ENCODE measurements at regions not wholly inside any gene's neighbourhood (a gene's known extent, or its start where the extent isn't known, plus 50 kb on each side); places are given as distances from the start of the nearest gene placed in this dataset.

GRCh38 chr1:31505911-31506497 is 70.3 kb upstream of the TINAGL1 start:
- DNase-seq (ENCODE audit: extremely low spot score) = peak; percentile 56
- ChIA-PET CTCF (interaction anchor here (1.0 to 2.2 kb wide), 2 partner anchors 9 to 43 kb away, joined by 3 to 5 read pairs; no protein-coding TSS in a partner anchor), POLR2A (no interaction called here)

GRCh38 chr1:31507221-31507620 is 69.1 kb upstream of the TINAGL1 start:
- ChIA-PET CTCF (interaction anchor here (1.1 to 2.2 kb wide), 3 partner anchors 19 to 42 kb away, joined by 3 to 5 read pairs (median 3); no protein-coding TSS in a partner anchor), POLR2A (no interaction called here)
- TF ChIP-seq CTCF (IDR thresholded peaks at IDR 0.05; ENCODE audit: control extremely low read depth, extremely low read depth, low read depth, missing control alignments) = no peak
- no peak for DNase-seq (ENCODE audit: extremely low spot score)

More at GRCh38 chr1:31505911-31506497, 70.3 kb upstream of the TINAGL1 start:
- no peak for TF ChIP-seq CTCF (IDR thresholded peaks at IDR 0.05; ENCODE audit: control extremely low read depth, extremely low read depth, low read depth, missing control alignments)

GRCh38 chr1:31507676-31508530 is 68.4 kb upstream of the TINAGL1 start:
- TF ChIP-seq CTCF (IDR thresholded peaks at IDR 0.05; ENCODE audit: control extremely low read depth, extremely low read depth, low read depth, missing control alignments) = no peak
- ChIA-PET CTCF (interaction anchor here (1.1 to 1.4 kb wide), 2 partner anchors 19 to 41 kb away, joined by 3 read pairs; no protein-coding TSS in a partner anchor), POLR2A (no interaction called here)
- no peak for DNase-seq (ENCODE audit: extremely low spot score)

GRCh38 chr1:31509124-31510072 is 66.9 kb upstream of the TINAGL1 start:
- TF ChIP-seq CTCF (IDR thresholded peaks at IDR 0.05; ENCODE audit: control extremely low read depth, extremely low read depth, low read depth, missing control alignments) = no peak
- POLR2A ChIA-PET = no interaction called here
- CTCF ChIA-PET = interaction anchor here (1.0 to 1.6 kb wide), 5 partner anchors 9 to 40 kb away, joined by 3 to 5 read pairs (median 4); no protein-coding TSS in a partner anchor
- DNase-seq (ENCODE audit: extremely low spot score) = peak; percentile 82

GRCh38 chr1:31510304-31510703 is 66.0 kb upstream of the TINAGL1 start:
- TF ChIP-seq CTCF (IDR thresholded peaks at IDR 0.05; ENCODE audit: control extremely low read depth, extremely low read depth, low read depth, missing control alignments) = no peak
- POLR2A ChIA-PET = no interaction called here
- CTCF ChIA-PET = interaction anchor here (1.6 kb wide), 1 partner anchor 39 kb away, joined by 5 read pairs; no protein-coding TSS in a partner anchor
- DNase-seq (ENCODE audit: extremely low spot score) = no peak
